Non-pigmented ciliary epithelial cell (primary cell): ENCODE measurements at regions not wholly inside any gene's neighbourhood (a gene's known extent, or its start where the extent isn't known, plus 50 kb on each side); places are given as distances from the start of the nearest gene placed in this dataset.
"Not testable (repeated sequence)": the region's sequence is repeated elsewhere in the genome, so short reads cannot be mapped to it uniquely, and the experiment has no call there.

Experiments used
- DNase-seq: peaks from one replicate; pipeline ENCODE4 v3.0.0-alpha.2; 2010; ENCODE audit warnings: low read depth

DNA sequence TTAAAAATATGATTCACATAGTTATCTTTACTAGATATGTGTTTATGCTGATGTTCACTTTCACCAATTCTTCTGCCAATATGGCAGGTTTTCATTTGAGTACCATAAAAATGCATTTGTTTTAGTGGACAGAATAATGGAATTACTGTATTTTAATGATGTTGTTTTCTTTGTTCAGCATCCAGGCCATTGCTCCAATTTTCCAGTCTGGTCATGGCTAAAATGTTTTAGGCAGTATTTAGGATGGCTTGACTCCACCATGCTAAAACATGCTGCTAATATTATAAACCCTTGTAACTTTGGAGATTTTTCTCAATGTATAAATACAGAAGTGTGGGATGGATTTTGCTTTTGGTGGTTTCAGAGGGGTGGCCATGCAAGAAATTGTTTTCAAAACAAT lies 273.0 kb upstream of the RPS23 start:
- DNase-seq: no peak

DNA sequence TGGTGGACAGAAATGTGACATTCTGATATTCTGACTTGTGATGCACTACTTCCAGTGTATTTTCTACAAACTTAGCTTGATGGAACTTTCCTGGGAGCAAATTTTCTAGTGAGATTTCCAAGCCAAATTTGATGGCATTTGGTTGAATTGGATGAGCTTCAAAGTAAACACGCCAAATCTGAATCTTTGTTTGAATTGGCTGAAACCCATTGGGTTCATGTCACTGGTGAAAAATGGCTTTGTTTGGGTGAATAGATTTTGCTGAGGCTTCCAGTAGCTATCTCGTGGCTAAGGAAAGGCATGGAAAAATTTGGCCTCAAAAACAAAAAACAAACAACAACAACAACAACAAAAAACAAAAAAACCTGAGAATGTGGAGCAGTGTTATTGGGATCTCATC lies 271.1 kb upstream of the RPS23 start:
- no peak for DNase-seq

DNA sequence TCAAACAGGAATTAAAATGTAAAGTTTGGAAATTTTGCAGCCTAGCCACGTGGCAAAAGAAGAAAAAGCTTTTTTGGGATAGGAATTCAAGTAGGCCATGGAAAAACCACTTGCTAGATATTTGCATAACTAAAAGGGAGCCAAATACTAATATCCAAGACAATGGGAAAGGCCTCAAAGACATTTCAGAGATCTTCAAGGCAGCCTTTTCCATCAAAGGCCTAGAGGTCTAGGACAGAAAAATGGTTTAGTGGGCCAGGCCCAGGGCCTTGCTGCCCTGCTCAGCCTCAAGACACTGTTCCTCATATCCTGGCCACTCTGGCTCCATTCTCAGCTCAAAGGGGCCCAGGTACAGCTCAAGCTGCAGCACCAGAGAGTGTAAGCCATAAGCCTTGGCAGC lies 265.9 kb upstream of the RPS23 start:
- DNase-seq: no peak

DNA sequence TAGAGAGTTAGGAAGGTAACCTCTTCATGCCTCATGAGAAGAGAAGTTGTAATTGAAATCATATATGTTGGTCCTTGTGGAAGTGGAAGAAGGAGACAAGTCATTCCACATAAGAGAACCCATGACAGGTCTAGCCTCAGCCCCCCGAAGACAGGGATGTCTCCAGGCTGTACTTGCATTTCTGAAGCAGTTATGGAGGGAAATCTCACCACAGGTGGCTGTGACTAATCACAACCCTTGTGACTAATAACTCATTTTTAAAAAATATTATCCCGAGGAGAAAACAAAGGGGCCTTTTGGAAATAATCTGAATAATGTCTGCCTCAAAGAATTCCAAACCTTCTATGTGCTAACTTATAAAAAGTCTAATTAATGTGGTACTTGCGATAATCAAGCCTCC lies 262.1 kb upstream of the RPS23 start:
- DNase-seq: no peak

DNA sequence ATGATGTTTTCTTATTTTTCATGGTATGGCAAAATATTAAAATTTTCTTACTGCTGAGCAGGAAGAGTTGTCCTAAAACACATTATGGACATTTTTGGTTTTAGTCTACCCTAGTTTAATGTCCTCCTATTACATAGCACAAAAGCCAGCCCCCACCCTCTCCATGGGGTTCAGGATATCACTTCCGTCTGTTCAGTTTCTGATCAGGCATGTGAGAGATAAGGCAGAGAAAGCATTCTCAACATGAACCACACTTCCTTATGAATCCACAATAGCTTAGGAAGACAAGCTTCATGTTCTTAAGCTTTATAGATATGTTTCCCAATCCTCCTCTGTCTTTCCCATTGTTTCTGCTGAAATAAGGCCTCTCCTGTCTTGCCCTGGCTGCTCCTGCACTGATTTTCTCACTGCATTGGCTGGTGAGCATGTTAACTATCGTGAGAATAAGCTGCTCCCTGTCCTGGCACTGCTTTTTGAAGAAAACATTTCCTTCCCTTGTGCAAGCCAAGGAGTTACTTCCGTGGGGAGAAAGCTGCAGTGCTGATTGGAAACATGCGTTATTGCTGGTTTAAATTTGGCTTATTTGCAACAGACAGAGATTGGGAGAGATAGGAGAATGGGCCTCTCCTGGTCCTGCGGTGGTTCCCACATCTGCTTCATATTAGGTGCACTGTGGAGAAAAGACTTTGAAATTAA lies 260.3 kb upstream of the RPS23 start:
- no peak for DNase-seq

DNA sequence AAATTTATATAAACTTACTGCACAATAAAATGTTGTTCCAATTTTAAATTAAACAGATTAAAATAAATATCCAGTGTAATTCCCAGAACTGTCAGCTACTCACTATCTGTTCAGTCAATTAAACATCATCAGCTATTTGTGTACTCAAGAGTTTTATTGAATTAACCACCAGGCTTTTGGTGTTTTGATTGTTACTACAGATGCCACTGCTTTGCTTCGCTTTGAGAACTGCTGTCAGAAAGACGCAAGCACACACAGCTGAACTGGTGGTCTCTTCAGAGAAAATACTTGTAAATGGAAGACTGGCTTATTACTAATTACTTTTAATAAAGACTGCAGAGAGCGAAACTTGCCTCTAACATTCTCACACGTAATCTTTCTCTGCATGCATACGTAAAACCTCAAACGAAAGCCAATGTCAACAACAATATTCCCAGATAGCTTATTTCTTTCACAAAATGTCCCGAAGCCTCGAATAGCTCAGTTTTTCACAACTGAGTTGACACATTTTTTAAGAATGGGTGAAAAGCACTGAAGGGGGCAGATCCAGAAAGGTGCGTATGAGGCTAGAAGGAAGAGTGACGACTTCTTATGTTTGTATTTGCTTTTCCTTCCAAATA lies 259.6 kb upstream of the RPS23 start:
- no peak for DNase-seq

DNA sequence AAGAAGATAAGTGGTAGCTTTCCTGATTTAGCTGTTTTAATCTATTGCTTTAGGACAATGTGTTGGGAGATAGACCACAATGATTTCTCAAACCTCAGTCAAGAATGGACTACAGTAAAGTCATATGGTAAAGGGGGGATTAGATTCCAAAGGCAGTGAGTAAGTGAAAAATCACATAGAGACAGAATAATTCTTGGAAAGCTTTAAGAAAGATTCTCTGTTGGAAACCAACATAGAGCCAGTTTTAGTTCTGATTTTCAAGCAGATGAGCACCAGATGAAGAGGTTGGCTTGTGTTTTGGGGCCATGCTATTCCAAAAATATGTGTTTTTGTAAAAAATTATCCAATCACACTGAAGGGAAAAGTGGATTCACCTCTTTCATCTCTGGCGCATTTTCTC lies 256.8 kb upstream of the RPS23 start:
- no peak for DNase-seq

DNA sequence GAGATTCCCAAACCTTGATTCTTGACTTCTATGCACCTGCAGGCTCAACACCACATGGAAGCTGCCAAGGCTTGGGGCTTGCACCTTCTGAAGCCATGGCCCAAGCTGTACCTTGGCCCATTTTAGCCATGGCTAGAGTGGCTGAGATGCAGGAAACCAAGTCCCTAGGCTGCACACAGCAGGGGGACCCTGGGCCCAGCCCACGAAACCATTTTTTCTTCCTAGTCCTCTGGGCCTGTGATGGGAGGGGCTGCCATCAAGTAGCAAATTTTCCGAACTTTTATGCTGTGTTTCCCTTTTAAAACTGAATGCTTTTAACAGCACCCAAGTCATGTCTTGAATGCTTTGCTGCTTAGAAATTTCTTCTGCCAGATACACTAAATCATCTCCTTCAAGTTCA lies 253.9 kb upstream of the RPS23 start:
- DNase-seq: not testable (repeated sequence)

DNA sequence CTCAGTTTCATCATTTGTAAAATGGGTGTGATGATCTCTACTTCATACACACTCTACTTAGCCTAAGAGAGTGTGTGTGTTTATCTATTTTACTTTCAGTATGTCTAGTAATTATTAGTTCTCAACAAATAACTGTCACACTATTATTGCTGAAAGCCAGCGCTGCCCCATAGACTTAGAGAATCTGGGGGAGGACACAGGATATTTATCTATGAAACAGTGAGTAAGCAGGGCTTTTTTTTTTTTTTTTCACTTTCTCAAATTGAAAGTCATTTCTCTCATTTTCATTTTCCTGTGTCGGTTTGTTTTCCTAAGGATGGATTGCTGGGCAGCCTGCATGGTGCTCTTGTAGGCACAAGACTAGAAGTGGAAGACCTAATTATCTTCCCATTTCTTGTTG lies 248.4 kb upstream of the RPS23 start:
- no peak for DNase-seq

DNA sequence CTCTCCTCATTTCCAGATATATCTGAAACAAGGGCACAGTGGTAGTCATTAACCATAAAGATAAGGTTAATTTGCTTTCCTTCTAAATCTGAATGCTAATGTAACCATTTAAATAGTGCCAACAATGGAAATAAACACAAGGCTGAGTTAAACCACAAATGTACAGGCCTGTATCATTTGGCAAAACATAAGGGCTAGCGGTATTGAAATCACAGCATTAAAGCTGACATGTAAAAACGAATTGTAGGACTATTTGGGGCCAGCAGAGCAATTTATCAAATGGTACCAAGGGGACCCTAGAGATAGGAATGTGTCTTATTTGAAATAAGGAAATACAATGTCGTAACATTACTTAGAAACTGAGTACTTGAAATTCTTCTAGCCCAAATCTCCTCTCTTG lies 247.5 kb upstream of the RPS23 start:
- DNase-seq: no peak

DNA sequence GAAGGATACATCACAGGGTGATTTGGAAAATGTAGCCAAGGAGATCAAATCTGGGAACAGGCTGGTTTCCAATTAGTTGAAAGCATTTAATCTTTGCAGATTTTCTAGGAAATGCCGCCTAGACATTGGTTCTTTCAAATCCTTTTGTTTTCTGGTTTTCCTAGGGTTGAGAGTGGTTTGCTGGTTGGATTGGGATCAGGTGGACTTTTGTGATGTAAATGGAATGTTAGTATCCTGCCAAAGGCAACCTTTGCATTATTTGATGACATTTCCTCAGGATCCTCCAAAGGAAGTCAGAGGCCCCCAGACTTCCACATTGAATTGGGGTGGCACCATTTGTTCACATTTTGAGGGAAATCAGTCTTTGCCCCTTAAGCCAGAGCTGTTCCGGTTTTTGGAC lies 245.5 kb upstream of the RPS23 start:
- no peak for DNase-seq

DNA sequence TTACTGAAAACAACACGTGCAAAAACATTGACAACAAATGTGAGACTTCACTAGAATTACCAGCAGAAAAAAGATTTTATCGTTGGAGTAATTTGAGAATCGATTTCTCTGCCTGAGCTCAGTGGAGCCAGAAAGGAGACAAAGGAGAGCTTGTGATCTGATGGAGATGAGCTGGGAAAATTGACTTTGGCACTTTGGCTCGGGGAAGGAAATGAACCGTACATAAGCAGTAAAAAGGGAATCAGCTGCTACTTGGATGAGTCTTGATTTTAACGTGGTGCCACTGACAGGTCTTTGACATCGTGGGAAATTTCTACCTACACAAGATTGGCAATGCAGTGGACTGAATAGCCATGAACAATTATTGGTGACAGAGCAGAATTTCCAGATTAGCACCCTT lies 244.7 kb upstream of the RPS23 start:
- no peak for DNase-seq

DNA sequence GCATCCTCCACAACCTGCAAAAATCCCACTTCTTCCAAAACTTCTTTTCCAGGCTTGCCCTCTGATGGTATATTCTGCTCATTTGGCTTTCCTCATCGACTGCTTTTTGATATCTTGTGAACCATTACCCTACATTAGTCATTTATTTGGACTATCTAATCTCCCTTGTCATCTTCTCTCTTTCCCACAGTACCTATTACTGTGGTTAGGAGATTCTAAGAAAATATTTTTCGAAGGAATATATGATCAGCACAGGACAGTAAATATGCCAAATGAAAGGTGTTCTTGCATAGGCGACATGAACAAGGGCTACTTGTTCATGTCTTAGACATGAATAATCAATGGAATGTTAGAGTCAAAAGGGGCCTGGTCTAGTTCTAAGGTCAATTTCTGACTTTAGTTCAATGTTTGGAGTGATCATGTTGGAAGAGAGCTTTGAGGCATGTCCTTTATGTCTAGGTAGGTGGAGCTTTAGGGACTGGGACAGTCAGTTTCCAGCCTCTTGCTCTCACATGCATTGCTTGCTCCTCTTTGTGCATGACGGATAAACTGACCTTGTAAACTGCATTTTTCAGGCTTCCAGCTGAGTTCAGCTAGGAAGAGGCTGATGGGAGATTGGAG lies 243.4 kb upstream of the RPS23 start:
- DNase-seq: no peak

DNA sequence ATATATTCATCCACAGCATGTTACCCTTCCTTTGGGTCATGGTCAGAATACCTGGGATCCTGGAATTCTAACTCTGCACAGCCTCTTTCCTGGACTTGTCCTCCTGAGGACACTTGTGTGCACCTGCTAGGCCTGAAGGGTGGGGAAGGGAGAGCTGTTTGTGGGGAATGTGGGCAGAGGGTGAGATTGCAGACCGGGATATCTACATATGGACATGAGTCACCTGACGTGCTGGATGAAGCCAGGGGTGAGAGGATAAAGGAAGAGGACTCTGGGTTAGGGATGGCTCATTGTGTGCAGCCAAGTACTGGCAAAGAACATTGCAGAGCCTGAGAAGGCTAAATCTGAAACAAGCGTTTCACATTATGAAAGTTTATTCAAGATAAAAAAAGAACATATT lies 241.4 kb upstream of the RPS23 start:
- no peak for DNase-seq

DNA sequence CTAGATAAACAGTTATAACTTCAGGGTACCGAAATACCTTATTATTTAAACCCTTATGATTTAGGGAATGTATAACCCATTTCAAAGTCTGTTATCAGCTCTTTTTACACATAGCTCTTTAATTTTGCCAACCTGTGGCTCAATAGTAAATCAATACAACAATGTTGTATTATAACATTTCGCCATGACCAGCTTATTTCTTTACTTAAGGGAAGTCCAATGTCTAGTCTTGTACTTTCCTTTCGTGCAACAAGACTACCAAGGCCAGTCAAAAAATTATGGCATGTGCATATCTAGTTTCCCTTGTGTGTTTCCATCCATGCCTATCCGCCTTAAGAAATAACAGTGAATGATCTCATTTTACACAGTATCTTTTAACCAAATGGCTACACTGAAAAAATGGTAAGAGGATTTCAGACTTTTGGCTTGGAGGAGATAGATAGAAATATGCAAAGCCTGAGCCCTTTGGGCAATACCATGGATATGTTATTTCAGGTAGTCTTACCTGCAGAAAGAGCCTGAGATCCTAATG lies 239.5 kb upstream of the RPS23 start:
- DNase-seq: no peak

DNA sequence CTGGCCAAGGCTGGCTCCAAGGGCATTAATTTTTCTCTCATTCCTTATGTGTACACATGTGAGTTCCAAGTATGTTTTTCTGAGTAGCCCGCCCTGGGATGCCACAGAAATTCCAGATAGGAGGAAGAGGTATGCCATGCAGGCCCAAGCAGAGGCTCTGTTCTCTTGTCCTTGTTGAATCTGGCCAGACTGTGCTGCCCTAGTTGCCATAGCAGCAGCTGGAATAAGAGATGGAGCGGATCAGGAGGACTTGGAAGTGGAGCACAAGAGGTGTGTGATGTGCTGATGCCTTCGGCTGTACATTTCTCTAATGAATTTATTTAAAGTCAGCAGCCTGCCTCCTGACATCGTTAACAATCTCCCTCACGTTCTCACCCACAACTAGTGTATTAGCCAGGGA lies 235.6 kb upstream of the RPS23 start:
- DNase-seq: no peak

DNA sequence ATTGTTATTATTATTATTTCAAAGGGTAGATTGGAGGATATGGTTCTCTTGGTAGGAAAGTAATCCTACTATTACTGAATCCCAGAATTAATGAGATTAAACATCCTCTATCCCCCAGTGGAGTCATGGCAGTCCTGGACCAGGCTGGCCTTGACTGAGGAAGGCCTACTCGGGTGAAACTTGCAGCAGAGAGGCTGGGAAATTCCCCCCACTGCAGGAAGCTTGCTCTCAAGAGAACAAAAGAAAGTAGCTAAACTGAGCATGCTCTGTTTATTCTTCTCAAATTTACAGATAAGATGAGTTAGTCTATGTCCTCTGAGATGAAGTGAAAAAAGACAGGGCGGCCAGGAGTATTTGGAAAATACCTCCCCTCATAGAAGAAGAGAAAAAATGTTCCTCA lies 233.9 kb upstream of the RPS23 start:
- DNase-seq: no peak

DNA sequence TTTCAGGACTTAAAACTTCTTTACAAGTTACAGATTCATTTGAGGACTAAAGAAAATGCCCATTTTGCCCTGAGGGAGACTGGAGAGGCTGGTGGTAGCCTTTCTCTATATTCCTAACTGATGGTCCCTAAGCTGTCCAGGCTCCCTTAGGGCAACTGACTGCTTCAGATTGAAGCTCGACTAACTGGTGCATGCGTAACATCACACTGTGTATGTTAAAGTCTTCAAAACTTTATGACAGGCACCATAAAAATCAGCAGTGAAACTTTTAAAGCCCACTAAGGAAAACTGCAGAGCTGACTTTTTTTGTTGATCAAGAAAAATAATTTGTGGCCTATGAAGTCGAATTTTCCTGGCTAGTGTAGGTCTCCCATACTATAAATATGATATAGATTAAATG lies 233.0 kb upstream of the RPS23 start:
- DNase-seq: no peak

DNA sequence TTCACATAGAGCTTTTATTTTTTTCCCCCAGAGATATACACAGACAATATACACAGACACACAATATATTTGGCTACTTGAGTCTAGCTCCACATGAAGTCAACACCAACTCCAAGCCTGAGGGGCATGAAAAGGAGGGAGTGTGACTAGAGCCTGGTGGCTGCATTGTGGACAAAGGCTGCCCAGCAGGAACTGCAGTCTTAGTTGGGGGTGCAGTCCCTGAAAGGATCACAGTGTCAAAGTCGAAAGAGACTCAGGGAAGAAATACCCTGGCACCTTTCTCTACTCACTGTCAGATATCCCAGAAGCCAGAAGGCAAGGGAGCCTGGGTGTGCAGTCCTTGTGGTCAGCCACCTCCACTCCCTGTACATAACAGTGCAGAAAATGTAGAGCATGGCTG lies 231.6 kb upstream of the RPS23 start:
- no peak for DNase-seq

DNA sequence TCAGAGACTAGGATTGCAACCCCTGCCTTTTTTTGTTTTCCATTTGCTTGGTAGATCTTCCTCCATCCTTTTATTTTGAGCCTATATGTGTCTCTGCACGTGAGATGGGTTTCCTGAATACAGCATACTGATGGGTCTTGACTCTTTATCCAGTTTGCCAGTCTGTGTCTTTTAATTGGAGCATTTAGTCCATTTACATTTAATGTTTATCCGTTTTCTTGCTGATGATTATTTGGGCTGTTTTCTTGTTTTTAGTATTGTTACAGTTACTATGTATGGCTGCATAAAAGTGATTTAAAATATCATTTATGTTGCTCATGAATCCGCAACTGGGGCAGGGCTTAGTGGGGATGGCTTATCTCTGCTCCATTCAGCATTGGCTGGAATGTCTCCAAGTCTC lies 228.2 kb upstream of the RPS23 start:
- DNase-seq: not testable (repeated sequence)

DNA sequence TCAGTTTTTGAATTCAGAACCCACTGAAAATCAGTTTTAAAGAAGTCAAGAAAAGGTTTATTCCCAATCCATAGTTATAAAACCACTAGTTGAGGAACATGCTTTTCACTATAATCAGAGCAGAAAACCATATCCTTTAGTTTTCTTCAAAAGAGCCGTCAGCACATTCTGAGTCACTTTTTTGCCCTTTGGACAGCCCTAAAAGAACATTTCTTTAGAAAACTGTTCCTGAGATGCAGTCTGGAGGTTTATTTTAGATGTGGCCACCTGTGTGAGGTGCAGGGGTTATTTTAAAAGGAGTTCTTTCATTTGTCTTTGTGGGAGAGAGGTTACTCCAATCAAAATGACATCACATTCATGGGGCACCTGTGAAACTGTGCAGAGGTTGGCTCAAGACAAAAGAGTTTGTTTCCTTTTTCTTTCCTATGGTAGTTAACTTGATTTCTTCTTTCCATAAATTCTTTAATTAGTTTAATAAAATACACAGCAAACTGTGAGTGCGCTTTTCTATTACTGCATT lies 221.6 kb upstream of the RPS23 start:
- no peak for DNase-seq

DNA sequence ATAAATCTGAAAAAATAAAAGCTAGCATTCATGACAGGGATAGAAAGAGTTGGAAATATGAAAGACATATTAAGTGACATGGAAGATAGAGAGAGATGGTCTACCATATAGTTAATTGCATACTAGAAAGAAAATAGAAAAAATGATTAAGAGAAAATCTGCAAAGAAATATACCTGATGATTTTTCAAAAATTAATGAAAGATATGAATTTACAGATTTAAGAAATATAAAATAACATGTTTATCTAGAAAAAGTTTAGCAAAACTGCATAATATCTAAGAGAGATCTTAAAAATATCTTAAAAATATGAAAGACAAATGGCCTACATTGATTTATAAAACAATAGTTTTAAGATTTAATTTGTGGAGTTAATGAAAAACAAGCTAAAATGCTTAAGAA lies 219.1 kb upstream of the RPS23 start:
- no peak for DNase-seq

DNA sequence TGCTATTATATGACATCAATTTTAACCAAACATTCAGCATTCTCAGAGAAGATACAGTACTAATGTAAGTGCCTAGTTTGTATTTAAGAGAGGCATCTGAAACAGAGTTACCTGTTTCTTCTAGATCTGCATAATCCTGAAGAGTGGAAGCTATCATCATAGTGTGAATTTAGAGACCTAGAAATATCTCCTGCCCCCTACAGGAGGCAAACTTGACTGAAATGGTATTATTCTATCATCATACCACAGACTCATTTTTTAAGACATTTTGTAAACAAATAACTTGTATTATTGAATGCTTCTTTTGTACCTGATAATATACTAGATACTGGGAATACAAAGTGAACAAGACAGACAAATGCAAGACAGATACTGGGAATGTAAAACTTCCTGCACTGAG lies 216.8 kb upstream of the RPS23 start:
- DNase-seq: no peak
